ENCODE measurements at regions not wholly inside any gene's neighbourhood (a gene's known extent, or its start where the extent isn't known, plus 50 kb on each side); places are given as distances from the start of the nearest gene placed in this dataset.

GRCh38 chr2:60295636-60295962 is 257.9 kb downstream of the BCL11A start:
- Mint-ChIP-seq H3K36me3 (ENCODE audit: low read depth) (no peaks in the 10 kb centered on the region), H3K4me3 (no peak overlapping the region), H3K27ac (no peak overlapping the region), H3K27me3 (ENCODE audit: insufficient read depth) (peaks cover 15% of the 10 kb centered on the region), H3K4me1 (peaks cover 8% of the 10 kb centered on the region), H3K9me3 (peaks cover 2% of the 10 kb centered on the region)
- Histone ChIP-seq H3K9ac (ENCODE audit: extremely low read depth, low read length, poor library complexity, severe bottlenecking) (no peak overlapping the region), H3K27ac (ENCODE audit: low read depth, low read length) (peak overlapping the region; percentile 96), H3K36me3 (ENCODE audit: control insufficient read depth, insufficient read depth, low read length) (no peaks in the 10 kb centered on the region), H3K9me3 (ENCODE audit: control insufficient read depth, low read length) (no peaks in the 10 kb centered on the region), H3K27me3 (ENCODE audit: control insufficient read depth, insufficient read depth, low read length, poor library complexity, severe bottlenecking) (no peaks in the 10 kb centered on the region), H3K4me1 (ENCODE audit: control insufficient read depth, insufficient read depth, low read length) (no peaks in the 10 kb centered on the region), H3K4me3 (ENCODE audit: low read length) (no peak overlapping the region)
- WGBS, 2 experiments (ENCODE audit: insufficient coverage in 1 of 2, insufficient read length in 1 of 2), result 75 to 83% methylated on average over 6 to 9 of the region's 9 CpGs
- peak; percentile 76 for DNase-seq
- TF ChIP-seq CTCF (conservative IDR thresholded peaks at IDR 0.05), result peak; percentile 62

GRCh38 chr2:60294901-60295635 is 258.4 kb downstream of the BCL11A start:
- 67 to 88% methylated on average over 14 to 20 of the region's 20 CpGs for WGBS, 2 experiments (ENCODE audit: insufficient coverage in 1 of 2, insufficient read length in 1 of 2)
- Mint-ChIP-seq H3K9me3 (peaks cover 2% of the 10 kb centered on the region), H3K36me3 (ENCODE audit: low read depth) (no peaks in the 10 kb centered on the region), H3K27ac (no peak overlapping the region), H3K27me3 (ENCODE audit: insufficient read depth) (peaks cover 15% of the 10 kb centered on the region), H3K4me1 (peaks cover 11% of the 10 kb centered on the region), H3K4me3 (no peak overlapping the region)
- no peak overlapping the region for H3K9ac ChIP-seq (ENCODE audit: extremely low read depth, low read length, poor library complexity, severe bottlenecking)
- H3K4me3 ChIP-seq (ENCODE audit: low read length), result no peak overlapping the region
- no peaks in the 10 kb centered on the region for H3K36me3 ChIP-seq (ENCODE audit: control insufficient read depth, insufficient read depth, low read length)
- H3K27ac ChIP-seq (ENCODE audit: low read depth, low read length), result peak overlapping the region; percentile 96
- H3K4me1 ChIP-seq (ENCODE audit: control insufficient read depth, insufficient read depth, low read length), result no peaks in the 10 kb centered on the region
- H3K9me3 ChIP-seq (ENCODE audit: control insufficient read depth, low read length), result no peaks in the 10 kb centered on the region
- no peaks in the 10 kb centered on the region for H3K27me3 ChIP-seq (ENCODE audit: control insufficient read depth, insufficient read depth, low read length, poor library complexity, severe bottlenecking)
- no peak for DNase-seq
- peak; percentile 45 for TF ChIP-seq CTCF (conservative IDR thresholded peaks at IDR 0.05)

- Mint-ChIP-seq H3K4me1 (peaks cover 11% of the 10 kb centered on the region), H3K9me3 (peaks cover 5% of the 10 kb centered on the region), H3K4me3 (no peak overlapping the region), H3K36me3 (ENCODE audit: low read depth) (no peaks in the 10 kb centered on the region), H3K27ac (no peak overlapping the region), H3K27me3 (ENCODE audit: insufficient read depth) (peaks cover 14% of the 10 kb centered on the region)
- Histone ChIP-seq H3K4me1 (ENCODE audit: control insufficient read depth, insufficient read depth, low read length) (no peaks in the 10 kb centered on the region), H3K9ac (ENCODE audit: extremely low read depth, low read length, poor library complexity, severe bottlenecking) (no peak overlapping the region), H3K36me3 (ENCODE audit: control insufficient read depth, insufficient read depth, low read length) (no peaks in the 10 kb centered on the region), H3K9me3 (ENCODE audit: control insufficient read depth, low read length) (no peaks in the 10 kb centered on the region), H3K27ac (ENCODE audit: low read depth, low read length) (no peak overlapping the region), H3K27me3 (ENCODE audit: control insufficient read depth, insufficient read depth, low read length, poor library complexity, severe bottlenecking) (no peaks in the 10 kb centered on the region), H3K4me3 (ENCODE audit: low read length) (no peak overlapping the region)
- no peak for TF ChIP-seq CTCF (conservative IDR thresholded peaks at IDR 0.05)
- 89 to 96% methylated on average over 3 of the region's 3 CpGs for WGBS, 2 experiments (ENCODE audit: insufficient coverage in 1 of 2, insufficient read length in 1 of 2)
- DNase-seq, result no peak
Measured at GRCh38 chr2:60292242-60292641, 261.2 kb downstream of the BCL11A start.

Measured in endodermal cell (in vitro differentiated cells).